Posterior vena cava (tissue), 2 donors: ENCODE measurements at regions not wholly inside any gene's neighbourhood (a gene's known extent, or its start where the extent isn't known, plus 50 kb on each side); places are given as distances from the start of the nearest gene placed in this dataset.

ENCODE experiments used
- DNase-seq: peaks from one replicate; pipeline ENCODE4 v3.0.0-alpha.2; 2020; ENCODE audit warnings: low spot score
- intact Hi-C, 2 donors: fragments of 100-400 bp; cut with DNase I; formaldehyde crosslinking; loops; one replicate each; pipeline versions ENCODE4 v1.14.1 to v1.14.2; 2022 to 2023
- donor health status: DM: yes; HTN: yes; CAD: no.
- donor health status: DM: yes; HTN: yes; CAD: no.

DNA sequence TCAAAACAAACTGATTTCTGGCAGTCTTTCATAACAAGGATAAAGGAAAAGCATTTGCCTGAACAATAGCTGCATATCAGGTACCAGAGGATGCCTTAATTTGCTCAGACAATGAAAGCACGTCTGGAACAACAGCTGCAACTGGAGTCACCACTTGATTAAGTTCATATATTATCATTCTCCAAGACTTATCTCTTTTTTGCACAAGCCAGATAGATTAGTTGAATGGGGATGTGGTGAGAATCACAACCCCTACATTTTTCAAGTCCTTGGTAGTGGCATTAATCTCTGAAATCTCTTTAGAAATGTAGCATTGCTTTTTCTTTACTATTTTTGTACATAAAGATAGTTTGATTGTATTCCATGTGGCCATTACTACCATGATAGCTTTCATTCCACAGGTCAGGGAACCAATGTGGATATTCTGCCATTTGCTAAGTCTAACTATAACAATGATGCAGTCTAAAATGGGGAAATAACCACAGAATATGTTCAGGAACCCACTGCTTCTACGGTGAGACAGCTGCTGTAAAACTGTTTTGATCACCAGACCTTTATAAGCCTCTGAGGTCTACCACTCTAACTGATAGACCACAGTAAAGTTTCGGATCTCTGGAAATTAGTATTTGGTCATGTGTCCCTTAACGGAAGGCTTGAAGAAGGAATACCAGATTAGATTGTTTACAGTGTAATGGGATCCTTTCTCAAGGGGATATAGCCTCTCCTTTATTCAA is 1176.2 kb downstream of the DNAJB9 start:
- DNase-seq: no peak
- intact Hi-C loops: no loop called here

DNA sequence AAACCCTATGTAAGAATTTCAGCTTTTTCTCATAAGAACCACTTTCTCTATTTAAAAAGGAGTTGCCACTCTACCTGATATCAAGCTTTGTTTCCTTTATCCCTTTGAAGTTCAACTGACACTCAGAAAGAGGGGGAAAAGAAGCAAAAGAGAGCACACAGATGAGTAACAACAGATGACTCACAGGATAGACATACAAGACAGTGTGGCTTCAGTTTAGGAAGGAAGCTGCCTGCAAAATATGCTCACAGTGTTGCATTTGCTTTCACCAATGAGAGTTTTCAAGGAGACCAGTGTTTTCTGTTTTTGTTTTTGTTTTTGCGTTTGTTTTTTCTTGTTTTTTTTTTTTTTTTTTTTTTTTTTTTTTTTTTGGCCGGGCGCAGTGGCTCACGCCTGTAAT is 1181.6 kb downstream of the DNAJB9 start:
- DNase-seq: no peak
- intact Hi-C loops: no loop called here

DNA sequence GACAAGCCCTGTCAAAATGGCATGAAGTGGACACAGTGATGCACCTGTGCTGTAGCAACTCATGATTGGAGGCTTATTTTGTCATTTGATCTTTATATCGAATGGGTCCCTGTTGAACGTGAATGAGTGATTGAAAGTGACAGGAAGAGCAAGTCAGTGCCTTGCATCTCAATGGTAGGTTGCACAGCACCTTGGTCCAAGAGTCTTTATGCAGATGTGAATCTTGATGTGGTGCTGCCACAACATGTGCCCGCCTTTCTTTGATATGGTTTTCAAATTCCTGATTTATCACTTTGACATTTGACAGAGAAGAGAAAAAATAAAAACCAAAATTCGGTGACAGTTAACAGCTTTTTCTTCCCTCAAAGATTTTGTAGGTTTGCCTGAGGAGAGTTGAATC is 1182.4 kb downstream of the DNAJB9 start:
- no peak for DNase-seq
- intact Hi-C loops: no loop called here

DNA sequence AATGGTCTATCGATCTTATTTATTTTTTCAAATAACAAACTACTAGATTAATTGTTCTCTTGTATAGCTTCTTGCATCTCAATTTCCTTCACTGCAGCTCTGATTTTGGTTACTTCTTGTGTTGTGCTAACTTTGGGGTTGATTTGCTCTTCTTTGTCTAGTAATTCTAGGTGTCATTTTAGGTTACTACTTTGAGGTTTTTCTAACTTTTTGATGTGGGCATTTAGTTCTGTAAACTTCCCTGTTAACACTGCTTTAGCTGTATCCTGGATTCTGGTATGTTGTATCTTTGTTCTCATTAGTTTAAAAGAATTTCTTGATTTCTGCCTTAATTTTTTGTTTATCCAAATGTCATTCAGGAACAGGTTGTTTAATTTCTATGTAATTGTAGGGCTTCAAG is 1188.0 kb downstream of the DNAJB9 start:
- intact Hi-C loops: no loop called here

DNA sequence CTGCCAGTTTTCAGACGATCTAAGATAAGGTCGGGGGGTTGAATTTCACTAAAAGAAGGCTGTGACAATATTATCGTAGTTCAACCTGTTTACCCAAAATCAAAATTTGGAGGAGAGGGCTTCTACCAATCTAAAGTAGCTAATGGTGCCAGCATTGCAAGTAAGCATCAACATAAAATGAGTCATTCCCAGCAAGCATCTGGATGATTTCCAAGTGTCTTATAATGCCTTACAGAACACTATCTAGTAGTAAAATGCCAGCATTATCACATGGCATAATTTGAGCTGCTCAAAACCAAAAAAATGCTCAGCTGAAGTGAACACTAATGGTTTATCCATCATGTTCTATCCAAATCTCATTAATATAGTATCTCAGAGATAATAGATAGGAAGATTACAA is 1193.9 kb downstream of the DNAJB9 start:
- no peak for DNase-seq

More for the DNA sequence above, 1188.0 kb downstream of the DNAJB9 start:
- no peak for DNase-seq

DNA sequence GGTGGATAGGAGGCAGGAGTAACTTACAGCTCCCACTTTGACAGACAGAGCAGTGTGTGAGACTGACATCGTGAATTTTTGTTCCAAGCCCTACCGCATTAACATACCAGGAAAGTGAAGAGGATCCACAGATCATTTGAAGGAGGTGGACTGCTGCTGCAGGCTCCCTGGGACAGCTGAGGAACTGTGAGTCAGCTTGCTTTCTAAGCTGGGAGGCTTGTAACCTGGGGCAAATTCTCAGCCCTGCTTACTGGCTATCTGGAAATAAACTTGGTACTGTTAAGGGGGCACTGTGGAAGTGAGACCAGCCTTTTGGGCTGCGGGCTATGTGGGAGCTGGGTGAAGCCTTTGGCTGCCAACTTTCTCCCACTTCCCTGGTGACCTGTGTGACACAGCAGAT is 1202.5 kb downstream of the DNAJB9 start:
- intact Hi-C loops: no loop called here
- DNase-seq: no peak

More for the DNA sequence above, 1193.9 kb downstream of the DNAJB9 start:
- intact Hi-C loops: no loop called here

DNA sequence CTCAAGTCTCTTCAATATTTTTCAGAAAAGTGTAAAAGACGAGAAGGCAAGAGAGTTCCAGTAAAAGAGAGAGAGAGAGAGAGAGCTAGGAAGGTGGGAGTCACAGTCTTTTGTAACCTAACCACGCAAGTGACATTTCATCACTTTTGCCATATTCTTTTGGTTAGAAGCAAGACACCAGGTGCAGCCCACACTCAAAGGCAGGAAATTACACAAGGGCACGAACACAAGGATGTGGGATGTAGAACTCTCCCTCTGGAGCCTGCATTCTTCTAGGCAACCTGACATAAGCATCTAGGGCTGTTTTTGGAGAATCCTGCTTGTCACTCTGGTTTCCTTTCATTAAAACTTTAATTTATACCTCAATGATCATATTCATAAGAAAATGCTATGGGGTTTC is 1213.1 kb downstream of the DNAJB9 start:
- no peak for DNase-seq
- intact Hi-C loops: no loop called here

DNA sequence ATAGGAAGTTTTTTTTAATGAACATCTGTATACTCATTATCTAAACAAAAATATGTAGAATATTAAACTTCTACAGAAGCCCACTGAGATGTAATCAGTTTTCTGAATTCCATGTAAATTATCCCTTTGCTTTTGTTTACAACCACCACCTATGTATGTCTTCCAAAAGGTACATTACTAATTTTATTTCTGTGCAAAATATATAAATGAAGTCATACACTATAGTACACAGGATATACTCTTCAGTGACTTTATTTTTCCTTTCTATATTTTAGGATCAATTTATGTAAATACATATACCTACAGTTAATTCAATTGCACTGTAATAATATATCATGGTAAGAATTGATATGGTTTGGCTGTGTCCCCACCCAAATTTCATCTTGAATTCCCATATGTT is 1236.9 kb downstream of the DNAJB9 start:
- DNase-seq: no peak
- intact Hi-C loops: no loop called here

DNA sequence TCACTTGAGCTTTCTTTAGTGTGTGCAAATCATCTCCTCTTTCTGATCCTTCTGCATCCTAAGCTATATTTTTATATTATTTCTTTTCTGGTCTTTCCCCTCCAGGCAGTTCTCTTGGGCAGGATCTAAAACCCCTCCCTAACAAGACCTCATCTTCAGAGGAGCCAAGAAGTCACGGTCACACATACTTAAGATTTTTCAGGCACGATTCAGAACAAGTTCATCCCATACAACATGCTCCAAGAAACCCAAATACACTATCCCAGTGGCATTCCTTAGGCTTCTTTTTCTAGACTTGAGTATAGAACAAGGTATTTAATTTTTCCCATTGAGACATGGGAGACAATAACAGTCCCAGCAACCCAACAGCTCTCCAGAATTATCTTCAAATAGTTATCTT is 1251.5 kb downstream of the DNAJB9 start:
- intact Hi-C loops: no loop called here
- no peak for DNase-seq

DNA sequence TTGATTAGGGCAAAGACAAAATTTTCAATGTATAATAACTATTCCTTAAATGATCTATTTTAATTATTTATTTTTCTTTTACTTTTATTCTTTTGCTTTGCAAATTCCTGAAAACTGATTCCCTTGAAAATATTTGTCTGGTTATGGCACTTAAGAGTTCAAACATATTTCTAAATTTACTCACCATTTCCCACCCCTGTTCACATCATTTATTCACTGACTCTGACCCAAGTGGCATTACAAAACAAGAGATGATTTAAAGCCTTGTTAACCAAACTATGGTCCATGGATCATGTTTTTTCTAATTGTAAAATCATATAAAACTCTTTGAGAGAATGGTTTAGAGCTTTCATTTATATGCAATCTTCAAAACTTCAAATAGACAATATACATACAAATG is 1256.1 kb upstream of the LRRN3 start:
- intact Hi-C loops: no loop called here

DNA sequence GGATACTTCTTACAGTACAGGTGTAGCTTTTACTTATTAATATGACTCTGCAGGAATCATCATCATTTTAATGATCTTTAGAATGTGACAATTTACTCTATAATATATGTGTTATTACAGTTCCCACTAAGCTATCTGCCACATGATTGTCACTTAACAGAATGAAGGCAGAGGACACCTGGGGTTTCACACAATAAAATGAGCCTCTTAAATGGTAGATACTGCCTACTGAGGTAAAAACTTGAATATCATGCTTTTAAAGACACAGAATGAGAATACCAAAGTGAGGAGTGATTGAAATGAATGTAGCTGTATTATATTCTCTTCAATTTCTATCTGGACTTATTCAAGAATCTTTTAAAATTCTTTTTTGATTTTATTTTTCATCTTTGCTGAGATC is 1255.3 kb upstream of the LRRN3 start:
- no peak for DNase-seq
- intact Hi-C loops: no loop called here

More for the DNA sequence above, 1256.1 kb upstream of the LRRN3 start:
- no peak for DNase-seq

DNA sequence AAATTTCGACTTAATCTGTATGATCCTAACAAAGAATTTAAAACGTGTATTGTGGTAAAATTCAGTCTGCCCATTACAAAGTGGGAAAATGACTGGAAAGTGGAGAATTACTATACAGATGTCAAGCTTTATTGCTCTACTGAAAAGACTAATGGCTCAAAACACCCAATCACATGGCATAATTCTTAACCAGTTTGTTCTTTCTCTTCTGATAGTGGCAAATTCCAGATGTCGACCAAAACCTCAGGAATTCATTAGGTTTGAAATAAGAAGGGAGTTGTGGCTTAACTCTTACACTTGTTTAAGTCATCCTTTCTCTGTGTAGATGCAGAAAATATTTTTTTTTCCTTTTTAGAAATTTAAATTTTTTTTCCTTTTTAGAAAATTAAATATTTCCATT is 1254.9 kb upstream of the LRRN3 start:
- no peak for DNase-seq
- intact Hi-C loops: no loop called here

DNA sequence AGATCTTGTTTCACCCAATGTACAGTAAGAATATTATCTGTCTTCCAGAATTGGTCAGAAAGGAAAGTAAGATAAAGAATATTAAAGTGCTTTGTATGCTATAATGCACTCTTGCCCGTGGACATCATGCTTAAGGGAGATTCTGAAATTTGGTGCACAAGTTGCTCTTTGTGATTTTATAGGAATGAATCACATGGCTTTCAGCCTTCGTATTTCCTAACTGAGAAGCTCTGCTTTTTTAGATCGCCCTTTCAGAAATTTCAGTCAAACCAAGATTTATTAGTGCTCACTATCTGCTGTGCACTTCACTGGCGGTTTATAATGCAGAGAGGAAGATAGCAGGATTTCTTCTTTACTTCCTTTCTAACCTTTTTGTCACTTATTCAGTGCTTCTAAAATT is 1248.5 kb upstream of the LRRN3 start:
- no peak for DNase-seq
- intact Hi-C loops: no loop called here

DNA sequence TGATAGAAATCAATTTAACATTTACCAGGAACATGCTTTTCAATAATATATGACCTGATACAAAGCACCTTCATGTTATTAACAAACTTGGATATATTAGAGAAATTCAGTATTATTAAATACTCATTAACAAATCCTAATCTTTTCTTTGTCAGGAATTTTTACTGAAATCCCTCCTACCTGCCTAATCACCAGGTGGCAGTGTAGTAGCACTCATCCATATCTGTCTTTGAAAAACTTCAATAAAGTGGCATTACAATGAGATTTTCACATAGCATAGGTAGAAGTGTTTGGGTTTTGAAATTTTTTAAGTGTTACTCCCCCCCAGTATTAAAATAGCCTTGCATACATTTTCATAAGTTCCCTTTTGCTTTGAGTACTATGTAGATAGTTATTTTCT is 1246.6 kb upstream of the LRRN3 start:
- intact Hi-C loops: no loop called here
- no peak for DNase-seq

DNA sequence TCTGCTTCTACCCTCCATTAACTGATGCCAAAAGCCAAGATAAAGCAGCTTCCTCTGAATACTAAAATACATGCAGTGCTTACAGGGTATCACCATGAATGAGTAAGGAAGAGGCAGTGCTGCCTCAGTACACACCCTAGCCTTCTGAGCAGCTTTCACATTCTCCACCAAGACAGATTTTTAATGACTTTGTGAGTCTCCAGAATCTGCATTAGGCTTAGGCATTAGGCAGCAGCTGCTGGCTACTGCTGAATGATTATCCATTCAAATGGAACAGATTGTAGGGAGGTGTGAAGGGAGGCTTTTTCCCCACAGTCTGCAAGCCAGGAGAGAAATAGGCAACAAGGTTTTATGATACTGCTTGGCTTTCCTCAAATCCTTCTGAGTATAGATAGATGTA is 1226.7 kb upstream of the LRRN3 start:
- DNase-seq: no peak
- intact Hi-C loops: no loop called here

DNA sequence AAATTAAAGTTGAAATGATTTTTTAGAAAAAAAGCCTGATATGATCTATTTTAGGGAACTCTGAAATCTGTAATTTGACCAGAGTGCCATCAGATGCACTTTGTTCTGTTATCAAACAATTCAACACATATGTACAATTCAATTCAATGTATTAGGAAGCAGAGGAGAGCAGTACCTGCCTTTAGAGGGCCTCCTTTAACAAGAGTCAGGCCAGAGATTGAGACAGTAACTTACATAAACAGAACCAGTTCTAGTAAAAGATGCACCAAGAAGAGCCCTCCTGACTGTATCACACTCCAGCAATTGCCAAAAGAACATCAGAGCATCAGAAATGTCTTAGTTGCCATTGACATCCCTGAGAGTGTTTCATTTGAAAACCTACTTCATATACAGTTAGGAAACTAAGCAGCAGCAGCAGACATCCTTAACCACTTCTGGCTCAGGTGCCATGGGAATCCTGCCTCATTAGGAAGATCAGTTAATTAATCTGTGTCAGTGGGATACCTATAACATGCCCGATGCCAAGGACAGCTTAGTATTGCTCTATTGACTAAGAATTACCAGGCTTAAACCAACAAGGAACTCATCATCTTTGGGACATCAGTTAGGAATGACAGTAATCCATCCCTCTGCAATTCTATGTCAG is 1222.6 kb upstream of the LRRN3 start:
- intact Hi-C loops: no loop called here
- no peak for DNase-seq

DNA sequence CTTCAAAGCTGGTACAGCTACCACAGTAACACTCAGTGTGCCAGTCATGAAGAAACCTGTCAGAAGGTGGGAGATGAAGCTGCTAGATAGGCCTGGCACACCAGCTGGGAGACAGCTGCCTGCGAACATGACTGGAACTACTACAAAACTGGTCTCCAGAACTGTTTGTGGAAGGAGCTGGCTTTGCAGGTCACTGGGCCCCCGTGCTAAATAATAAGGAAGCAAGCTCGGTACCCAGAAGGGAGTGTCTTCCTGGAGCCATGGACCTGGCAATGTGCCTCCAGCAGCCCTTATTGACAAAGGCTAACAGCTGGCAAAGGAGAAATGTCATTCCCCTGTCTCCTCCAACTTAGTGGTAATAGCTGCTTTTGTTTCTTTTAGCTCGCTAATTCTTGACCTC is 1217.6 kb upstream of the LRRN3 start:
- intact Hi-C loops: no loop called here

DNA sequence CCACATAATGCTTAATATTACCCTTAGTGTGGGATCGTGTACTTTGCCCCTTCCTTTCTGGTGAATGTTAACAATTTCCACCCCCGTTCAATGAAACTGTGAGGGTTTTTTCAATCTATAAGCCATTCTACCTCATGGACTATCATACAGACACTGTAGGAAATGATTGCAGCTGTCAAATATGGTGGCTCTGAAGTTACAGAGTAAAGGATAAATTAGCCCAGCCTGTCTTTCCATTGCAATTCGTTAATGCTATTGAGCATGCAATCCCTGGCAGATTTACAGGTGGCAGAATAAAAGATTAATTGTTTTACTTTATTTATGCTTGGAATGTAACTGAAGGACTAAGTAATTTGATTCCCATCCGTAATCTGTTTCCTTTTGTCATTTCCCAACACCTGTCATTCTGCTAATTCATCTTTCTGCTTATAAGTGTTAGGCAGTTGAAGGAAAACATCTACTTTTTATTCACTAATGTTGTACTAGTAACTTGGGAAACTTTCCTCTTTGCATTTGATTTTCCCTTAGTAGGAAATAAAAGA is 1211.6 kb upstream of the LRRN3 start:
- intact Hi-C loops: no loop called here
- DNase-seq: no peak

More for the DNA sequence above, 1217.6 kb upstream of the LRRN3 start:
- DNase-seq: no peak

DNA sequence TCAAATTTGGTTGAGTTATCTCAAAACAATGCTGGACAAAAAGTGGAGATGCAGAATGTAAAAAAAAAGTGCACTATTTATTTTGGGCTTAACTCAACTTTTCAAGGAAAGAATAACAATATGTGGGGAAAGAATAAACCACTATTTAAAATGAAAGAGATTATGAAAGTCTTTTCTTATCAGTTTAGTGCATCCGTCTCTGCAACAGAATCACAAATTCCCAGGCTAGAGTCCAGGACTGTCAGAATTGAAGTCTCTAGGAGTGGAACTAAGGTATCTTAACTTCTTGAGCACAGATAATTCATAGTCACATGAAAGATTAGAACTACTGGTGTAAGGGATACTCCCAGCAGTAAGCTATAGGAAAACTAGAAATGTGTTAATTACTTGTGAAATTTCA is 1200.3 kb upstream of the LRRN3 start:
- DNase-seq: no peak
- intact Hi-C loops: no loop called here

DNA sequence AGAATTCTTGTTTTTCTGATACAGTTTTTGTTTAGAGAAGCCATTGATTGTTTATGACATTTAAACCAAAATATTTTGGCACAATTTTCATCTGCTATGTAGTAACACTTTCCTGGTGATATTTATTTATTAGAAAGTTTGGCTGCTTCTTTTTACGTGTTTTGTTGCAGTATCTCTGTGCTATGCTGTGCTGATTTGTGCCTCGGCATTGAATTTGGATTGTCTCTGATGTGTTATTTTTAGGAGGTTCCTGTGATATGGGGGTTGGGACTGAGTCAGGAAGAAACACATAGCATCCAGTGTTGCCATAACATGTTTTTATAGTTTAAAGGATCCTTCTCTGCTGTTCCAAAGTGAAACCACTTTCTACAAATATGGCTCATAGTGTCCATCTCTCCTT is 1197.7 kb upstream of the LRRN3 start:
- intact Hi-C loops: no loop called here
- no peak for DNase-seq

DNA sequence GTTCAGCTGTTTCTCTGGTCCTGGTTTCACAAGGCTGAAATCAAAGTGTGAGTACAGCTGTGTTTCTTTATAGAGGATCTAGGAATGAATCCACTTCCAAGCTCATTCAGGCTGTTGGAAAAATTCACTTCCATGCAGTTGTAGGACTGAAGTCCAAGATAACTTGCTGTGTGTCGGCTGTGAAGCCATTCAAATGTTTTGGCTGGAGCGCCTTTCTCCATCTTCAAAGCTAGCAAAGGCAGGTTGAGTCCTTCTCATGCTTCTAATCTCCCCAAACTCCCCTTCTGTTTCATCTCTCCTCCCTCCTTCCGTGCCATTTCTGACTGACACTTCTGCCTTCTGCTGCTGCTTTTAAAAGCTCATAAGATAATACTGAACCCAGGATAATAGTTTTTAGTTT is 1195.4 kb upstream of the LRRN3 start:
- intact Hi-C loops: no loop called here
- no peak for DNase-seq
